Upper lobe of left lung (tissue), 4 donors: ENCODE measurements at regions not wholly inside any gene's neighbourhood (a gene's known extent, or its start where the extent isn't known, plus 50 kb on each side); places are given as distances from the start of the nearest gene placed in this dataset.

ENCODE experiments used
- CTCF ChIP-seq, 6 experiments: fragments of 450-650 bp in 4 of 6; fragments of 200-600 bp in 2 of 6; sonication (generic) in 2 of 6; IDR thresholded peaks; one replicate each; pipeline ENCODE4 v1.5.1; 2016 to 2019; ENCODE audit warnings: antibody characterized with exemption in 6 of 6
- POLR2A ChIP-seq, 4 donors: fragments of 450-650 bp; IDR thresholded peaks; one replicate each; pipeline ENCODE4 v1.5.1; 2016 to 2017; ENCODE audit warnings: antibody characterized with exemption in 4 of 4, mild to moderate bottlenecking in 2 of 4
- POLR2AphosphoS5 ChIP-seq, 2 donors: sonication (generic); formaldehyde crosslinking; IDR thresholded peaks; one replicate each; pipeline ENCODE4 v1.5.1; 2017; ENCODE audit warnings: antibody characterized with exemption in 2 of 2

GRCh38 chrX:37946197-37946596 is 60.2 kb upstream of the SYTL5 start:
- no peak for TF ChIP-seq POLR2AphosphoS5 (IDR thresholded peaks at IDR 0.05)
- TF ChIP-seq CTCF (IDR thresholded peaks at IDR 0.05): no peak
- no peak for TF ChIP-seq POLR2A (IDR thresholded peaks at IDR 0.05)
